ENCODE measurements at regions not wholly inside any gene's neighbourhood (a gene's known extent, or its start where the extent isn't known, plus 50 kb on each side); places are given as distances from the start of the nearest gene placed in this dataset.

- no peak for TF ChIP-seq YY1 (IDR thresholded peaks at IDR 0.05; ENCODE audit: insufficient read depth, insufficient read length)
- no peak for TF ChIP-seq ZNF274 (IDR thresholded peaks at IDR 0.05; ENCODE audit: low read depth, low read length)
- TF ChIP-seq SUZ12 (IDR thresholded peaks at IDR 0.05; ENCODE audit: extremely low read depth, insufficient read depth, insufficient read length), result no peak
- Histone ChIP-seq H3K9ac (ENCODE audit: insufficient read length, low read depth) (no peak overlapping the region), H3K4me3 (ENCODE audit: insufficient read length, low read depth) (no peak overlapping the region), H3K36me3 (ENCODE audit: insufficient read depth, insufficient read length, low read length) (no peaks in the 10 kb centered on the region), H3K4me1 (ENCODE audit: insufficient read depth, insufficient read length) (no peaks in the 10 kb centered on the region), H3K9me3 (ENCODE audit: insufficient read depth, low read length) (peaks cover 16% of the 10 kb centered on the region; the same call in 1 of the 2 replicates), H3K27me3 (ENCODE audit: insufficient read depth, insufficient read length) (no peaks in the 10 kb centered on the region)
- DNase-seq (ENCODE audit: low read depth, low spot score), result no peak
Measured at GRCh38 chr12:59181196-59181777, 261.0 kb upstream of the LRIG3 start.

- H3K9ac ChIP-seq (ENCODE audit: insufficient read length, low read depth), result no peak overlapping the region
- H3K27me3 ChIP-seq (ENCODE audit: insufficient read depth, insufficient read length), result no peaks in the 10 kb centered on the region
- no peak overlapping the region for H3K4me3 ChIP-seq (ENCODE audit: insufficient read length, low read depth)
- no peak for DNase-seq (ENCODE audit: low read depth, low spot score)
- peaks cover 25% of the 10 kb centered on the region; the same call in 1 of the 2 replicates for H3K9me3 ChIP-seq (ENCODE audit: insufficient read depth, low read length)
- no peak for TF ChIP-seq SUZ12 (IDR thresholded peaks at IDR 0.05; ENCODE audit: extremely low read depth, insufficient read depth, insufficient read length)
- TF ChIP-seq ZNF274 (IDR thresholded peaks at IDR 0.05; ENCODE audit: low read depth, low read length), result no peak
- TF ChIP-seq YY1 (IDR thresholded peaks at IDR 0.05; ENCODE audit: insufficient read depth, insufficient read length), result no peak
- H3K4me1 ChIP-seq (ENCODE audit: insufficient read depth, insufficient read length), result no peaks in the 10 kb centered on the region
- H3K36me3 ChIP-seq (ENCODE audit: insufficient read depth, insufficient read length, low read length), result no peaks in the 10 kb centered on the region
Measured at GRCh38 chr12:59179231-59179630, 258.9 kb upstream of the LRIG3 start.

DNA sequence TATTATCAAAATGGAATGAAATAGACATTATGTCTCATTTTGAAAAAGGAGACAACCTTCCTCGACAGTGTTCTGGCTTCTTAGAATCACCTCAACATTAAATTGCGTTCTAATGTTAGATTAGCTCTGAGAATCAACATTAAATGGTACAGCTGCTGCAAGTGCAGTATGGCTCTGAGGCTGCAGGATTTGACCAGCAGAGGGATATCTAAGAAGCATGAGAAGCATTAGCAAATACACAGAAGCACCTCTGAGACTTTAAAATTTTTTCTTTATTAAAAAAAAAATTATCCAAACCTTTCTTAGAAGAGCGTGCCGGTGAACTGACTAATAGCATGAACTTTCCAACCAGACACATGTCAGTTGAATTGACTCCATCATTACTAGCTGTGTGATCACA, 253.4 kb upstream of the LRIG3 start:
- Histone ChIP-seq H3K27me3 (ENCODE audit: insufficient read depth, insufficient read length) (no peaks in the 10 kb centered on the region), H3K4me1 (ENCODE audit: insufficient read depth, insufficient read length) (no peaks in the 10 kb centered on the region), H3K36me3 (ENCODE audit: insufficient read depth, insufficient read length, low read length) (no peaks in the 10 kb centered on the region), H3K9me3 (ENCODE audit: insufficient read depth, low read length) (peaks cover 25% of the 10 kb centered on the region; the same call in 1 of the 2 replicates), H3K9ac (ENCODE audit: insufficient read length, low read depth) (no peak overlapping the region), H3K4me3 (ENCODE audit: insufficient read length, low read depth) (no peak overlapping the region)
- DNase-seq (ENCODE audit: low read depth, low spot score), result no peak
- TF ChIP-seq SUZ12 (IDR thresholded peaks at IDR 0.05; ENCODE audit: extremely low read depth, insufficient read depth, insufficient read length), result no peak
- no peak for TF ChIP-seq YY1 (IDR thresholded peaks at IDR 0.05; ENCODE audit: insufficient read depth, insufficient read length)
- no peak for TF ChIP-seq ZNF274 (IDR thresholded peaks at IDR 0.05; ENCODE audit: low read depth, low read length)

DNA sequence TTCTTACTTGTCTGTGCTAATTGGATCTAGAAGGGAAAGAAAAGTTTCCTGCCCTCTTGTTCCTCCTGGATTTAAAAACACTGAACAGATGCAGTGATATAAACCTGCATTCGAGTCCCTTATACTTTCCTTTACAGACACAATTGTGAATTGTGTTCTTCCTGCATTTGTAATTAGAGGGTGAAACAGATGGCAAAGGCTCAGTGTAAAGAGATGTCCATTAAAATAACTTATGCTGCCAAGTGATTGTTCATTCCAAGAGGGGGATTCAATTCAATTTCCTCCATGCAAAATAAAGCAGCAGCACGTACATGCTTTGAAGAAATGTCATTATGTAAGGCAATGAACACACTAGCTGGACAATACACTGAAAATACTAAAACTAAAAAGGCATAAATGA, 248.3 kb upstream of the LRIG3 start:
- no peaks in the 10 kb centered on the region for H3K36me3 ChIP-seq (ENCODE audit: insufficient read depth, insufficient read length, low read length)
- H3K4me1 ChIP-seq (ENCODE audit: insufficient read depth, insufficient read length), result no peaks in the 10 kb centered on the region
- TF ChIP-seq ZNF274 (IDR thresholded peaks at IDR 0.05; ENCODE audit: low read depth, low read length), result no peak
- TF ChIP-seq SUZ12 (IDR thresholded peaks at IDR 0.05; ENCODE audit: extremely low read depth, insufficient read depth, insufficient read length), result no peak
- TF ChIP-seq YY1 (IDR thresholded peaks at IDR 0.05; ENCODE audit: insufficient read depth, insufficient read length), result no peak
- H3K4me3 ChIP-seq (ENCODE audit: insufficient read length, low read depth), result no peak overlapping the region
- H3K9ac ChIP-seq (ENCODE audit: insufficient read length, low read depth), result no peak overlapping the region
- no peaks in the 10 kb centered on the region for H3K27me3 ChIP-seq (ENCODE audit: insufficient read depth, insufficient read length)
- DNase-seq (ENCODE audit: low read depth, low spot score), result no peak
- no peaks in the 10 kb centered on the region for H3K9me3 ChIP-seq (ENCODE audit: insufficient read depth, low read length)

- no peaks in the 10 kb centered on the region for H3K36me3 ChIP-seq (ENCODE audit: insufficient read depth, insufficient read length, low read length)
- H3K4me3 ChIP-seq (ENCODE audit: insufficient read length, low read depth), result no peak overlapping the region
- H3K9me3 ChIP-seq (ENCODE audit: insufficient read depth, low read length), result no peaks in the 10 kb centered on the region
- no peak overlapping the region for H3K9ac ChIP-seq (ENCODE audit: insufficient read length, low read depth)
- no peak for TF ChIP-seq ZNF274 (IDR thresholded peaks at IDR 0.05; ENCODE audit: low read depth, low read length)
- TF ChIP-seq YY1 (IDR thresholded peaks at IDR 0.05; ENCODE audit: insufficient read depth, insufficient read length), result no peak
- no peak for TF ChIP-seq SUZ12 (IDR thresholded peaks at IDR 0.05; ENCODE audit: extremely low read depth, insufficient read depth, insufficient read length)
- H3K4me1 ChIP-seq (ENCODE audit: insufficient read depth, insufficient read length), result no peaks in the 10 kb centered on the region
- H3K27me3 ChIP-seq (ENCODE audit: insufficient read depth, insufficient read length), result no peaks in the 10 kb centered on the region
- no peak for DNase-seq (ENCODE audit: low read depth, low spot score)
Measured at GRCh38 chr12:59166457-59166856, 246.2 kb upstream of the LRIG3 start.

GRCh38 chr12:59164991-59165718, 244.9 kb upstream of the LRIG3 start:
- Histone ChIP-seq H3K9me3 (ENCODE audit: insufficient read depth, low read length) (no peaks in the 10 kb centered on the region; the same call in 1 of the 2 replicates), H3K27me3 (ENCODE audit: insufficient read depth, insufficient read length) (no peaks in the 10 kb centered on the region), H3K4me1 (ENCODE audit: insufficient read depth, insufficient read length) (no peaks in the 10 kb centered on the region), H3K4me3 (ENCODE audit: insufficient read length, low read depth) (no peak overlapping the region), H3K9ac (ENCODE audit: insufficient read length, low read depth) (no peak overlapping the region), H3K36me3 (ENCODE audit: insufficient read depth, insufficient read length, low read length) (no peaks in the 10 kb centered on the region)
- TF ChIP-seq YY1 (IDR thresholded peaks at IDR 0.05; ENCODE audit: insufficient read depth, insufficient read length) (no peak), SUZ12 (IDR thresholded peaks at IDR 0.05; ENCODE audit: extremely low read depth, insufficient read depth, insufficient read length) (no peak), ZNF274 (IDR thresholded peaks at IDR 0.05; ENCODE audit: low read depth, low read length) (no peak)
- DNase-seq (ENCODE audit: low read depth, low spot score), result no peak

DNA sequence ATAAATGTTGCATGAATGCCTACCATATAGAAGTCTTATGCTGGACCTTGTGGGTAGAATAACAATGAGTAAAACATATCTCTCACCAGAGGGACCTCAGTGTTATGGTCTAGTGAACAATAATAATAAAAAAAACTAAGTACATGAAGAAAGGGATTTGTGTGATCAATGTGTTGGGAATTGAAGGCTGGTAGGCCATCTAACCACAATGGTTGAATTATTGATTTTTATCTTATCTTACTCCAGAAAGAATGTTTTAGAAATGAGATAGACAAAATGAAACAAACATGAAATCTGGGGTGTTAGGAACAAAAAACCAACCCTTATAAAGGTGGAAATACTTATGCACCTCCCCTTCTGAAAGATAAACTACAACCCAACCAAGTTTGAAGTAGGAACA, 243.9 kb upstream of the LRIG3 start:
- no peak for DNase-seq (ENCODE audit: low read depth, low spot score)
- no peak for TF ChIP-seq ZNF274 (IDR thresholded peaks at IDR 0.05; ENCODE audit: low read depth, low read length)
- no peak for TF ChIP-seq YY1 (IDR thresholded peaks at IDR 0.05; ENCODE audit: insufficient read depth, insufficient read length)
- TF ChIP-seq SUZ12 (IDR thresholded peaks at IDR 0.05; ENCODE audit: extremely low read depth, insufficient read depth, insufficient read length), result no peak
- Histone ChIP-seq H3K9ac (ENCODE audit: insufficient read length, low read depth) (no peak overlapping the region), H3K27me3 (ENCODE audit: insufficient read depth, insufficient read length) (no peaks in the 10 kb centered on the region), H3K4me3 (ENCODE audit: insufficient read length, low read depth) (no peak overlapping the region), H3K36me3 (ENCODE audit: insufficient read depth, insufficient read length, low read length) (no peaks in the 10 kb centered on the region), H3K4me1 (ENCODE audit: insufficient read depth, insufficient read length) (no peaks in the 10 kb centered on the region), H3K9me3 (ENCODE audit: insufficient read depth, low read length) (no peaks in the 10 kb centered on the region; the same call in 1 of the 2 replicates)

Data from NT2/D1 (cell line).